Thoracic aorta (tissue), 2 donors: ENCODE measurements at regions not wholly inside any gene's neighbourhood (a gene's known extent, or its start where the extent isn't known, plus 50 kb on each side); places are given as distances from the start of the nearest gene placed in this dataset.

ENCODE experiments used
- ATAC-seq: fragments of 150-250 bp; one replicate; pipeline ENCODE4 v1.8.0; 2017; ENCODE audit warnings: low read depth; ENCODE audit not compliant: insufficient number of reproducible peaks, low FRiP score
- DNase-seq: peaks from one replicate; pipeline ENCODE4 v3.0.0-alpha.2; 2020; ENCODE audit warnings: low spot score
- H3K27ac ChIP-seq, 2 donors: fragments of 200-600 bp; sonication (generic); 1 replicate in 1 of 2; 2 replicates in 1 of 2; pipeline ENCODE4 v1.5.1; 2016; ENCODE audit warnings: mild to moderate bottlenecking in 2 of 2, moderate library complexity in 2 of 2
- H3K27me3 ChIP-seq: fragments of 200-600 bp; sonication (generic); replicated peaks from 2 replicates; pipeline ENCODE4 v1.6.0; 2016; ENCODE audit warnings: mild to moderate bottlenecking; ENCODE audit not compliant: insufficient read depth
- H3K36me3 ChIP-seq: fragments of 200-600 bp; sonication (generic); one replicate; pipeline ENCODE4 v1.5.1; 2016
- H3K4me1 ChIP-seq, 2 donors: fragments of 200-600 bp; sonication (generic); 1 replicate in 1 of 2; 2 replicates in 1 of 2; pipeline versions ENCODE4 v1.5.1 to v1.6.0; 2016; ENCODE audit warnings: low read depth in 2 of 2, mild to moderate bottlenecking in 1 of 2; ENCODE audit not compliant: control insufficient read depth in 1 of 2
- H3K4me3 ChIP-seq: fragments of 200-600 bp; sonication (generic); 2 replicates; pipeline ENCODE4 v1.5.1; 2016; ENCODE audit warnings: mild to moderate bottlenecking
- H3K9me3 ChIP-seq: fragments of 200-600 bp; sonication (generic); 2 replicates; pipeline ENCODE4 v1.5.1; 2016
- TF ChIP-seq, protein P1 (sequence below): fragments of 200-600 bp; sonication (generic); IDR thresholded peaks from one replicate; pipeline ENCODE4 v1.5.1; 2019; ENCODE audit warnings: antibody characterized with exemption

DNA sequence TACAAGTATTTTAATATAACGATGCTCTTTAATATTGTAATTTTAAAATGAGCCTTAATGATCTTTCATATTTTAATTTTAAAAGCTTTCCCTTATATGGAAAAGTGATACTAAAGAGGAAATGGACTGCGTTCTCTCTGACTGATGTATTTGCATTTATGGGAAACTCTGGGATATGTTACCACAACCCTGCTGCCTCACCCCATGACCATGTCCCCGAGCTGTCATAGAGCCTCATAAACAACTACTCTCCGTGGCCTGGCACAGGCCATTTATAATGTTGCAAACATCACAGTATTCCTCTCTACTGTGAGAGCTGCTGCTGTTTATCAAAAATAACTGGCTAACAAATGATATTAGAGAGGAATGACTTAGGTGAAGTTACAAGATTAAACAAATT is 75.8 kb upstream of the SEC11C start:
- Histone ChIP-seq H3K4me1 (peaks cover 0 to 7% of the 10 kb centered on the region in 2 donors), H3K9me3 (no peaks in the 10 kb centered on the region), H3K36me3 (no peaks in the 10 kb centered on the region), H3K27ac (no peak overlapping the region), H3K4me3 (no peak overlapping the region), H3K27me3 (no peaks in the 10 kb centered on the region)
- ATAC-seq: no peak
- TF ChIP-seq, protein P1, sequence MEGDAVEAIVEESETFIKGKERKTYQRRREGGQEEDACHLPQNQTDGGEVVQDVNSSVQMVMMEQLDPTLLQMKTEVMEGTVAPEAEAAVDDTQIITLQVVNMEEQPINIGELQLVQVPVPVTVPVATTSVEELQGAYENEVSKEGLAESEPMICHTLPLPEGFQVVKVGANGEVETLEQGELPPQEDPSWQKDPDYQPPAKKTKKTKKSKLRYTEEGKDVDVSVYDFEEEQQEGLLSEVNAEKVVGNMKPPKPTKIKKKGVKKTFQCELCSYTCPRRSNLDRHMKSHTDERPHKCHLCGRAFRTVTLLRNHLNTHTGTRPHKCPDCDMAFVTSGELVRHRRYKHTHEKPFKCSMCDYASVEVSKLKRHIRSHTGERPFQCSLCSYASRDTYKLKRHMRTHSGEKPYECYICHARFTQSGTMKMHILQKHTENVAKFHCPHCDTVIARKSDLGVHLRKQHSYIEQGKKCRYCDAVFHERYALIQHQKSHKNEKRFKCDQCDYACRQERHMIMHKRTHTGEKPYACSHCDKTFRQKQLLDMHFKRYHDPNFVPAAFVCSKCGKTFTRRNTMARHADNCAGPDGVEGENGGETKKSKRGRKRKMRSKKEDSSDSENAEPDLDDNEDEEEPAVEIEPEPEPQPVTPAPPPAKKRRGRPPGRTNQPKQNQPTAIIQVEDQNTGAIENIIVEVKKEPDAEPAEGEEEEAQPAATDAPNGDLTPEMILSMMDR: no peak
- DNase-seq: no peak

DNA sequence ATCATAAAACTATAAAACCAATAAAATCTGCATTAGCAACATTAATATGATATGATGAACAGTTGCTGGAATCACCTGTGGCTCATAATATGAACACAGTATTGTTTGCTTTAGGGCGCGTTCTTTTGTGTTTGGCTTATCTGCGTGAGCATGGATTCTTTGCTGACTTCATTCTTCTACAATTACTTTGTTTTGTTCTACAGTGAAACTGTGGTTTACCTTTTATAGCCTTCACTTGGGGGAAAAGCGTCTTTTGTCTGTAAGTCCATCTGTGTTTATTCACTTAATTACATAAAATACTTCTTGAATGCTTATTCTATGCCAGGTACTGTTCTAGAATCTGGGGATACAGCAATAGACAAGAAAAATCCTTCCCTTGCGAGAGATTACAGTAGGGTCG is 74.0 kb upstream of the SEC11C start:
- Histone ChIP-seq H3K4me3 (no peak overlapping the region), H3K27ac (no peak overlapping the region), H3K4me1 (peaks cover 0 to 16% of the 10 kb centered on the region in 2 donors), H3K9me3 (no peaks in the 10 kb centered on the region), H3K27me3 (no peaks in the 10 kb centered on the region), H3K36me3 (no peaks in the 10 kb centered on the region)
- ATAC-seq (no peak), DNase-seq (no peak)
- TF ChIP-seq, protein P1: no peak

DNA sequence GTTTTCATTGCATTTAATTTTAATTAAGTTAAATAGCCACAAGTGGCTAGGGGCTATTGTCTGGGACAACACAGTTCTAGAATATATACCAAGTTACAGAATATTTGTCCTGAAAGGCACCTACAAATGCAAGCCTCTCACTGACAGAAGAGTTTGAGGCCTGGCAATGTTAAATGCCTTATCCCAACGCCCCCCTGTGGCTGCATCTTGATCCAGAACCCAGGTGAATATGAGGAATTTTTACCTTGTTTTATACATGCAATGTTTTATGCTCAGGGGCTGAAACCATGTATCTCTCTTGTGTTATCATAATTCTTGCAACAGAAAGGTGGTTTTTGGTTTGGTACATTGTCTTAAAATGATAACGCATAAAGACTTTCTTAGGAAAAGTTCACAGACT is 71.8 kb upstream of the SEC11C start:
- ATAC-seq: no peak
- Histone ChIP-seq H3K27ac (no peak overlapping the region), H3K4me1 (peaks cover 0 to 17% of the 10 kb centered on the region in 2 donors), H3K36me3 (no peaks in the 10 kb centered on the region), H3K27me3 (no peaks in the 10 kb centered on the region), H3K9me3 (no peaks in the 10 kb centered on the region), H3K4me3 (no peak overlapping the region)
- no peak for DNase-seq
- TF ChIP-seq, protein P1: peak; percentile 47

DNA sequence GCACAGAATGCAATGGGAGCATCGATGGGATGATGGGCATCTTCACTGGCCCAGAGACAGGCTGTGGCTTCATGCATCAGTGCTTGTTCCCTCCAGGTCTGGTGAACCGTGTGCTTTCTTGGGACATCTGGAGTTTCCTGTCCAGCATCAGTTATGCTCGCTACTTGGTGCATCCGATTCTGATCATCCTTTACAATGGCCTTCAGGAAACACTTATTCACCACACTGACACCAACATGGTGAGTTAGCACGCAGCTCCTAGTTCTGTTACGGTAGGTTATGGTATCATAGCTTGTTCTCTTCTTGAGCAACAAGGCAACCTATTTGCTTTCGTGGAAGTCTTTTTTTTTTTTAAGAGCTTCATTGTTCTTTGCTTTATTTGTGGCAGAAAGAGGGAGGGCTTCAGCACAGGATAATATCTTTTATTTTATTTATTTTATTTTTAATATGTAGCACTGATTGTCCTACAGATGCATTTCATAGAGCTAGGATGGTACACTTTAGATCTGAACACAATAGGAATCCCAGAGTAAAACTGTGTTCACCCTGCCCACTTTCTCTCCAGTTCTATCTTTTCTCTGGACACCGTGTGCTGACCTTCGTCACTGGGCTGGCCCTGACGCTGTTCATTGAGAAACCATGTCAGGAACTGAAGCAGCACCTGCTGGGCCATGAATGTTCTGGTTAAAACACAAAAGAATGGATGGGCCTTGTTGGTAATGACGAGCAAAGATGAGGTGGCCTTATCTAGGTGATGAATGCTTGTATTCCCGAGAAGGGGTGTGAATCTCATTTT is 71.2 kb upstream of the SEC11C start:
- TF ChIP-seq, protein P1: no peak
- no peaks in the 10 kb centered on the region for H3K36me3 ChIP-seq
- no peak overlapping the region for H3K4me3 ChIP-seq
- H3K27me3 ChIP-seq: no peaks in the 10 kb centered on the region
- no peak overlapping the region for H3K27ac ChIP-seq
- DNase-seq: no peak
- ATAC-seq: no peak
- H3K9me3 ChIP-seq: no peaks in the 10 kb centered on the region
- H3K4me1 ChIP-seq: peaks cover 0 to 17% of the 10 kb centered on the region in 2 donors

DNA sequence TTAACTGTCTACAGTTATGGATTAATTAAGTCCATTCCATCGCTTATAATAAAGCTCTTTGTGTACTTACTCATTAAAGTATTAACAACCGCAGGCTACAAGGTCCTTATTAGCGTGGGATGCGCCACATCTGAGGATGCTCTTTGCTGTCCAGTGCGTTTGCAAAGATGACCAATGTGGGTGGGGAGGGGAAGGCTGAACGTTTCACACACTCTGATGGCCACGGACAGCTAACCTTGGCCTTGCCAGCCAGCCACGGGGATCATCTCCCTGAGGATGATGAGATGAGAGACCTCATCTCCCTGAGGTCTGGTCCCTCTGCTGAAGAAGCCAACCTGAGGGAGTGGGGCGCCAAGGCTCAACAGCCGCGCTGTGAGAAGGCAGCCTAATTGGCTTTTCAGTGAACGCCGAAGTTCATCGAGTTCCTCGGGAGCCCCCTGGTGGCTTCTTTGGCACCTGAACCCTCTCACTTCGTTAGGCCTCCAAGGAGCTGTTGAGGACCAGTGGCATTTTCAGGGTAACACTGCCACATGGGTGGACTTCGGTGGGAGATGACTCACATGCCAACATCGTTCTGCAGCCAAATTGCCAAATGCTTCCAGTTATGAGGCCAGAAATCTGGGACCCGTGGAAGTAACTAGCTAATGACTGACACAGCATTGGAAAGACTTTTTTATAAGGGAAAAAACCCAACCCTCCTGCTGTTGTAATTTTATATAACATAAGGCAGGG is 69.3 kb upstream of the SEC11C start:
- no peaks in the 10 kb centered on the region for H3K36me3 ChIP-seq
- ATAC-seq (peak; percentile 75), DNase-seq (peak; percentile 45)
- H3K9me3 ChIP-seq: no peaks in the 10 kb centered on the region
- H3K4me1 ChIP-seq: peaks cover 0 to 17% of the 10 kb centered on the region in 2 donors
- H3K27ac ChIP-seq: no peak overlapping the region
- H3K4me3 ChIP-seq: no peak overlapping the region
- H3K27me3 ChIP-seq: no peaks in the 10 kb centered on the region
- TF ChIP-seq, protein P1: peak; percentile 88
